ENCODE measurements at regions not wholly inside any gene's neighbourhood (a gene's known extent, or its start where the extent isn't known, plus 50 kb on each side); places are given as distances from the start of the nearest gene placed in this dataset.

DNA sequence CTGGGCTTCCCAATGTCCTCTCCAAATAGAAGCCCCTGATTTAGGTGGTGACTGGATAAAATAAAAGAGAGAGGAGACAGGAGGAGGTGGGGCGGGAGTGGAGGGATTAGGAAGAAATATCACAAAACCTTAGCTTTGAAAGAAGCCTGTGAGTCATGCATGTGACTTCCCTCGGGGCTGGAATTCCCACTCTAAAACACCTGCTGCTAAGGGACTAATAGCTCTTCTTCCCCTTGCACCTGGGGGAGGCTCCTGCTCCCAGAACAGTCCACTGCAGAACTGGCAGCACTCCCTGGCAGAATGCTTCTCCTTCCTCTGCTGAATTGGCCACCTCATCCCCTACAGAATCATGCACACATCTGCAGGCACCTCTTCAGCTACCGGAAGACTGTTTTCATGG, 207.2 kb downstream of the ATG4C start:
- TF ChIP-seq CTCF (IDR thresholded peaks at IDR 0.05): no peak
- no peak for TF ChIP-seq POLR2A (IDR thresholded peaks at IDR 0.05)
